HG03097 (cell line): ENCODE measurements at regions not wholly inside any gene's neighbourhood (a gene's known extent, or its start where the extent isn't known, plus 50 kb on each side); places are given as distances from the start of the nearest gene placed in this dataset.
"Not testable (repeated sequence)": the region's sequence is repeated elsewhere in the genome, so short reads cannot be mapped to it uniquely, and the experiment has no call there.

Experiments used
- ATAC-seq: cut with Tn5 transposase; IDR thresholded peaks from one replicate; pipeline ENCODE4 v1.9.1; 2021; ENCODE audit not compliant: unreplicated experiment, low FRiP score

DNA sequence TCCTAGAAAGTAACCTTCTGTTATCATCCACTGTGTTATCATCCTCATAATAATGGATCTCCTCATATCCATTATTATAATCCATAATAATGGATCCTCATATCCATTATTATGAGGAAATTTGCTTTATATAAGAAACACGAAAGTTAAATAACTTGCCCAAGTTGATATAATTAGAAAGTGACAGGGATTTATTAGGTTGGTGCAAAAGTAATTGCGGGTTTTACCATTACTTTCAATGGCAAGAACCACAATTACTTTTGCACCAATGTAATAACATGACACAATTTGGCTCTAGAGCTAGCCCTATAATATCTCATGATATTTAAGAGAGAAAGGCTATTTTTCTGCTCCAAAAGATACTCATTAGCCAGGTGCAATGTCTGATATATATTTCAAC lies 275.7 kb upstream of the STXBP5 start:
- no peak for ATAC-seq

DNA sequence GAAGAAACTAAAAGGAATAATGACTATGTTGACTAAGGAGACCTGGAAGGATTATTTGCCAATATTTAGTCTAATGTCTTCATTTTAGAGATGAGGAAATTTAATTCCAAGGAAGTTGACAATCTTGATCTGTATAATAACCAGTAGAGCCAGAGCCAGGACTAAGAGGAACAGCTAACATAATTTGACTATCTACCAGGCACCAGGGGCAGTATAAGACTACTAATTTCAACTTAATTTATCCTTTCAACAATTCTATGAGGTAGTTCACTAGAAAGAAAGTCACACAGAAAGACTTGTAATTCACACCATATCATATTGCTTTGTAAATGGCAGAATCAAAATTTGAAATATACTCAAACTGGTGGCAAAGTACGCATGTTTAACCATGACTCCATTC lies 273.0 kb upstream of the STXBP5 start:
- ATAC-seq = no peak

DNA sequence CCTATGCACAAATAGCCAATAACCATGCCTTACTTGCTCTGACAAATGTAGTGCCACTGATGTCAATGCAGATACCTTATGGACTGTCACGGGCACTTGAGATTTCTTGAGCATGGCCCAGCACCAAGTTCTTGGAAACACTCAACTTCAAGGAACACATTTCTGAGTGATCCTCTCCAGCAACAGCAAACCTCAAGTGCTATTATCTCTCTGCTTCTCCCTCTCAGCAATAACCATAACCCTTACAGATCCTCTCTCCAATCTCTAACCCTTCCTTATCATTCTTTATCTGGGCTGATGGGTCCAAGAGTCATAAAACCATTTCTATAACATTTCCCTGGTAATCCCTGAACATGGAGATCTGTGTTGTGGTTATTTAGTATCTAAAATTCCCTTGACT lies 266.9 kb upstream of the STXBP5 start:
- no peak for ATAC-seq

DNA sequence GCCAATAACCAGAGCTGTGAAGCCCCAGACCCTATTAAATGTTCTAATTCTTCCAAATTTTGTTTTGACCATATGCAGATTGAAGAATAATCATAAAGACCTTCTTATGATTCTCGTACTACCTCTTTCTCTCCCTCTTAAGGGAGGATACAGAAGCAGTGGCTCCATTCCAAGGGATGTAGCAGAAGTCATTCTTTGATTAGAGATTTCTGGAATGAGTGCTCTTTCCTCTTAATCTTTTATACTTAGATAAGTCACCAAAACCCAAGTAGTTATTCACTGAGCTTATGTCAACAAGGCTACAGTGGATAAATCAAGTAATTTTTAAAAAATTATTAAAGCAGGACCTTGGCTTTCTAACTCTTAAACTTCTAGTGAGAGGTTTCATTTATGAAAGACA lies 266.0 kb upstream of the STXBP5 start:
- ATAC-seq = no peak

DNA sequence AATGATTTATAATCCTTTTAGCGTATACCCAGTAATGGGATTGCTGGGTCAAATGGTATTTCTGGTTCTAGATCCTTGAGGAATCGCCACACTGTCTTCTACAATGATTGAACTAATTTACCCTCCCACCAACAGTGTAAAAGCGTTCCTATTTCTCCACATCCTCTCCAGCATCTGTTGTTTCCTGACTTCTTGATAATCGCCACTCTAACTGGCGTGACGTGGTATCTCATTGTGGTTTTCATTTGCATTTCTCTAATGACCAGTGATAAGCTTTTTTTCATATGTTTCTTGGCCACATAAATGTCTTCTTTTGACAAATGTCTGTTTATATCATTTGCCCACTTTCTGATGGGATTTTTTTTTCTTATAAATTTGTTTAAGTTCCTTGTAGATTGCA lies 264.8 kb upstream of the STXBP5 start:
- ATAC-seq = not testable (repeated sequence)

DNA sequence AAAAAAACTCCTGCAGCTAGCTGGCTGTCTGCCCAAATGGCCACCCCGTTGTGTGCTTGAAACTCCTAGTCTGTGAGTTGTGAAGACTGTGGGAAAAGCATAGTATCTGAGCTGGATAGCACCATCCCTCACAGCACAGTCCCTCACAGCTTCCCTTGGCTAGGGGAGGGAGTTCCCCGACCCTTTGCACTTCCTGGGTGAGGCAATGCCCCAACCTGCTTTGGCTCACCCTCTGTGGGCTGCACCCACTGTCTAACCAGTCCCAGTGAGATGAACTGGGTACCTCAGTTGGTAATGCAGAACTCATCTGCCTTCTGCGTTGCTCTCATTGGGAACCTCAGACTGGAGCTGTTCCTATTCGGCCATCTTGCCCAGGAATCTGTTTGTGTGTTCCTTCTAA lies 260.6 kb upstream of the STXBP5 start:
- no peak for ATAC-seq

DNA sequence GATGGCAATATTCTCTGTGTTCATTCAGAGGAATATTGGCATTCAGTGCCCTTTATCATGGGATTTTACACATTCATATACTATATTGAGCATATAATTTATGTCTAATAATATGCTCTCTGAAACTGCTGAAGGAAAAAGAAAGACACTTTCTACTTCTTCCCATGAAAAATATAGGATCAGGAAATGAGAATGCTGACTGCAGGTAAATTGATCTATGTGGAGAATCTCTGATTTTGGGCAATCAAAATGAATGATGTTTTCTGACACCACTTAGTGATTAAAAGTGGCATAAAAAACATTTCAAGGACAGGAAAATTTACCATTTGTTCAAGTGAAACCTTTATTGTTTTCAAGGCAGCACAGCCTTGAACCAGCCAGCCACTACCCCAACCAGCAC lies 260.1 kb upstream of the STXBP5 start:
- no peak for ATAC-seq

DNA sequence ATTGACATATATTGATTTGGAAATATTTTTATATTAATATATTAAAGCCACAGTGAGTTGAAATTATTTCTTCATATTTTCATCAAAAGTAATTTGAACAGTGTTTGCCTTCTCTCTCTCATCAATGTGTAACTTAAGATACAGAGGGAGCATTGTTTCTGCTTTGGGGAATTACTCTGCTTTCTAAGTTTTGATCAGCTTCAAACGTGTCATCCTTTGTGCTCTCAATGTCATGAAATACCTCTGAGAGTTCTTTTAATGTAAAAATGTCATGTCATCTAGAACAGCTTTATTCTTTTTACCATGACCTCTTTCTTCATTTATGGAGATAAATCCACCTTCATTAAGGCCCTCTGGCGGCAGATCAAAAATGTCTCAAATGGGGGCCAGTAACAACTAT lies 259.4 kb upstream of the STXBP5 start:
- no peak for ATAC-seq

DNA sequence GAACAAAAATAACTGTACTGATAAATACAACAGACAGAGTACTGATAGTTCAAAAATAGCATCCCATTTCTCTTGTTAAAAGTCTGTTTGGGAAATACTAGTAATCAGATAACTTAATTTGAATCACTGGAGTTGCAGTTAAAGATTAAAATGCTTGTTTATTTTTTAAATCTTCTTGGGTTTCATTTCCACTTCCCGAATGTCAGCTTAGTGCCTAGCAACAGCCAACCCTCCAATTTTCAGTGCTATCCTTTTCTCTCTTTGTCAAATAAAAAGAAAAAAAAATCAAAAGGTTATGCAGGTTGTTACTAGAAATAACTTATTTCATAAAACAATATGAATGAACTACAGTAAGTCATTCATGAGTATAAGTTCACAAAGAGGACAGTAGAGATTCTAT lies 257.7 kb upstream of the STXBP5 start:
- no peak for ATAC-seq

DNA sequence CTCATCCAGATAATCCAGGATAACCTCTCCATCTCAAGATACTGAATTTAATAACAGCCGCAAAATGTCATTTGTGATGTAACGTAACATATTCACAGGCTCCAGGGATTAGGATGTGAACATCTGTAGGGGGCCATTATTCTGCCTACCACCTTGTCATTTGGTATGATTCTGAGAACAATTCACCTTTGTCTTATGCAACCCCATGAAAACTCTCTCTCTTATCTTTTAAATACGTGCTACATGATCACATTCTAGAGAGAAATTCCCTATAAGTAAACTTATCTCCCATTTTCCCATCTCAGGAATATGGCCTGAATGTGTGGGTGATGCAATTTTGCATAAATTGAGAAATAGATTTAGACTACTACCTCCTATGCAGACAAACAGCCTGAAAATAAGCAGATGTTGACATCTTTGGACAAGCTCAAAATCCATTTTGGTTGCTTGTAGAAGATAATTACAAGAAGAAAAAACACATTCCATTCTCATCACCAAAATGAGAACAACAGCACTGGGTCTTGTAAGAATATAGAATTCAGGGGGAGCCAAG lies 255.4 kb upstream of the STXBP5 start:
- no peak for ATAC-seq

DNA sequence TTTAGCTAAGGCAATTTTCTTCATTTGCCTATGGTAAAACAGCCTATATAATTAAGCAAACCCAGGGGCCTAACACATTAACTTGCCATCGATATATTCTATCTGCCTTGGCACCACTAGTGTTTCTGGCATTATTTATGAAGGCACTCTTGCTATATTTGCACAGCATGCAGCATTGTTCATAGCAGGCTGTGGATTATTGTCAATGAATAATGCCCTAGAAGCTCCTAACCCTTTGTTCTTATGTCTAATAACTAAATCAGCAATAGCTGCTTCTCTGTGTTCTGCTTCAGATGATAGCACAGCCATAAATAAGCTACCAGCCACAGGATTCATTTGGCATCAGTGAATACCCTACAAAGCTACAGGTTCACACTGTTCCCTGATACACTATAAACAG lies 254.8 kb upstream of the STXBP5 start:
- ATAC-seq = no peak

DNA sequence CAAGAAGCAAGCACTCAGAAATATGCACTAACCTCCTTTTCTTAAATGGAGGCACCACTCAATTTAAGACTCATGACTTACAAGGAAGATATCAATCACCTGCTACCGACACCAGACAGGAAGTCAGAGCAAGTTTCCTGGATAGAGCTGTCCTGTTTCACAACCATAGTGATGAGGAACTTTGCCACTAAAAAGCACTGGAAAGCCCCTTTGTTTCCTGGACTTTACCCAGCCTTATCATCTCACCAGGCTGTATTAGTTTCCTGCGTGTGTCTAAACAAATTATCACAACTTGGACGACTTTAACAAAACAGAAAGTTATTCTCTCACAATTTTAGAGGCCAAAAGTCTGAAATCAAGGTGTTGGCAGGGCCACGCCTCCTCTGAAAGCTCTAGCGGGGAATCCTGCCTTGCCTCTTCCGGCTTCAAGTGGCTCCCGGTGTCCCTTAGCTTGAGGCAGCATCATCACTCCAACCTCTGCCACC lies 253.8 kb upstream of the STXBP5 start:
- ATAC-seq = no peak

DNA sequence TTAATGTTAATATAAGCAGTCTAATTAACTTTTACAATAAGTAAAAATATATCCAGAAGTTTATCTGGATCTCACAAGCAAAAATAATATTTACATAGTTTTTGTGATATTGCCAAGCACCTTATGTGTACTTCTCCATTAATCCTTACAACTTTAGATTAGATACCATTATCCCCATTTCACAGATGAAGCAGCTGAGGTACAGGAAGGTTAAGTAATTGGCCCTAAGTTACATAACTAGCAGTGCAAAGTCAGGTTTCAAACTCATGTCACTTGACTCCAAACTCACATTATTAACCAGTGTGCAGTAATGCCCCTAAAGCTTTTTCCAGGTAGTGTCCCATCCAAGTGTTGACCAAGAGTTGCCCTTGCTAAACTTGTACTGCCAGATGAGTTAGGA lies 248.6 kb upstream of the STXBP5 start:
- ATAC-seq = no peak

DNA sequence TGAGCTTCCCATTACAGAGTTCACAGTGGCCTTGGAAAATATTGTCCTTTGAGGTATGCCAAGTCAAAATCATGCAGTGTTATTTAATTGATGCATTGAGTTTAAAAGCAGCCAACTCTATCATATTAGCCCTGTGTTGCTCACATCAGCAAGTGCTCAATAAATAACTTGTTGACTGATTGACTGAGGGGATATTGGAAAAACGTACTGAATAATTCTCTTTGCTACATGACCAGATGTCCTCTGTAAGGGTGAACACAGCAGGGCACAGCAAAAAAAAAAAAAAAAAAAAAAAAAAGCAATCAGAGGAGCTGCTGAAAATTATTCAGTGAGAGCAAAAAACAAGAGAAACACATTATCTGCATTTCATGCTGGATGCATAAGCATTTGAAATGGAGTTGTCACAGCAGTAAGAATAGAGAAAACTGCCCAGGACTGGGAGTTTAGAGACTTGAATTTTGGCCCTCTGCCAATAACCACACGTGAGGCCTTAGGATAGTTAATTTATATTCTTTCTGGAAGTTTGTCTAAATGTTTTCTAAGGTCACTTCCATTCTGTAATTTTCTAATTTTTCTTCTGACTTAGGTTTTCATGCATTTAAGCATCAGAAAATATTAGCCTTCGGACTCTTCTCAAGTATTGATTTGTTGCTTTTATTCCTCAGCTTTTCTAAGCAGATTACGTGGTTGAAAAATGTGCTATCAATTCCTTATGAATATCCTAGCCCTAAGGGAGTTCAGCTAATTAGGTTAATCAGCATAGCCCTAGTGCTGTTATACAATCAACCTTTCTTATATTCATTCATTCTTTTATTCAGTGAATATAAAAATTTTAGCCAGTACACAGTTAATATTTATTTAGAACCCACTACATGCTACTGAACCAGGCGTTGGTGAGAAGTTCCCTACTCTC lies 246.8 kb upstream of the STXBP5 start:
- no peak for ATAC-seq

DNA sequence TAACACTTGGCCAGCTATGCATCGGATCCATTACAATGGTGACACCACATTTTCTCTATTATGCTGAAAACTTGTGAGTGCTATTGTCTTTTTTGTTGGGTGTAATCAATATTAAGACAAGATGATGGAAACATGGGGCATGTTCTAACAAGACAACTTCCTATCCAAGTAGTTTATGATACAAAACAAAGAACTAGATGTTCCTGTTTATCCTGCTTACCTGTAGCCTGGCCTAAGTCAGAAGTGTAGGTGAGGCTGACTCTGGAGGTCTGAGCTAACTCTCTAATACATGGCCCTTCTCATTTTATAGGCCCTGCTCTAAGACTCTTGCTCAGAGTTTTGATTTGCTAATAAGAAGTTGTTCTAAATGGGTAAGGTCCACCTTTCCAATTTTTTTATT lies 242.4 kb upstream of the STXBP5 start:
- no peak for ATAC-seq

DNA sequence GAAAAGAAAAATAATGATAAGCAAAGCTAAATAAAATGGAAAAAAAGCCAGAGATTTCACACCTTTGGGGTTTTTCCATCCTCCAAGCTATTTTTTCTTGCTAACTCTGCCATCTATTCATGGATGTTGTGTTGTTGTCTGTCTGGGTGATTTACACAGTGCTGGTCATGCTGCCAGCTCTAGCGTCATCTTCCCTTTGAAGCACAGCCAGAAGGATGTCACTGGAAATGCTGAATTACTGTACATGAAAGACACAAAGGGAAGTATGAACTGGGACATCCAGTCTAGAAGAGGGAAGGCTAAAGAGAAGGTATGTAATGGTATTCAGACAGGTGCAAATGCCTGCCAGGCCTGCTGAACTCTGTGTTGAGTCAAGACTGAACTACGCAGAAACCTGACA lies 241.9 kb upstream of the STXBP5 start:
- ATAC-seq = no peak

DNA sequence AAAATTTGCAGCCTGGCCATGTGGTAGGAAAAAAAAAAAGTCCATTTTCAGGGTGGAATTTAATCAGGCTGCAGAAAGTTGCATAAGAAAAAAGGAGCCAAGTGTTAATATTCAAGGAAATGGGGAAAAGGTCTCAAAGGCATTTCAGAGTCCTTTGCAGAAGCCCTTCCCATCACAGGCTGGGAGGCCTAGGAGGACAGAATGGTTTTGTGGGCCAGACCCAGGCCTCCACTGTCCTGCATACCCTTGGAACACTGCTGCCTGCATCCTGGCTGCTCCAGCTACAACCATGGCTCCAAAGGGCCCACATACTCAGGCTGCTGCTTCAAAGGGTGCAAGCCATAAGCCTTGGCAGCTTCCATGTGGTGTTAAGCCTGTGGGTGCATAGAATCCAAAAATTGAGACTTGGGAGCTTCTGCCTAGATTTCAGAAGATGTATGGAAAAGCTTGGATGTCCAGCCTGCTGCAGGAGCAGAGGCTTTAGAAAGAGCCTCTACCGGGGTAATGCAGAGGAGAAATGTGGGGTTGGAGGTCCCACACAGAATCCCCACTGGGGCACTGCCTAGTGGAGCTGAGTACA lies 239.0 kb upstream of the STXBP5 start:
- no peak for ATAC-seq

DNA sequence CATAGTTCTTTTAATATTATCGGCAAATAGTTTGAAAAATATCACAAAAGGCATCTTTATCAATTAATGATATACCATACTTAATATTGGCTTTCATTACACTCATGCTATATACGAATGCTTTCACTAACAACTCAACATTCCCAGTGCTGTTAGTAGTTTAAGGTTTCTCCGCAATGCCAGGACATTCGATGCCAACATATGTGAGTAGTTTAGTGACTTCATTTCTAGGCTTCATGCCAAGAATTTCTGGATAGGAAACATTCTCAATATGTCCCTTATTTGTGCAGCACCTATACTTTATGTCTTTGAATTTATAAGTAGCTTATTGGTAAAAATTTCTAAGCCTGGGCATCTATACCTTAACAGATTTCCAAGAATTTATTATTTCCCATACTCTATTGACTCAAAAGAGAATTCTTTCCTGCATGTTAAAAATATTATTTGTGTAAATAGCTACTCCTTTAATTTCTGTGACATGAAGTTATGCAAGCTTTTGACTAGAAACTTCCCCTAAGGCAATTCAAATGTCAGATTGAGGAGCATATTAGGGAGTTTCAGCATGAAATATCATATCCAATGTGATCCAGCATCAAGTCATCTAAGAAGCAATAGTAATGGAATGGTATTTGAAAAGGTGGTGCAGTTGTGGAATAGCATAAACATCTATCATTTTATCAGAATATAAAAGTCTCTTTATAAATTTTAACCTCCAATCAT lies 236.0 kb upstream of the STXBP5 start:
- no peak for ATAC-seq

DNA sequence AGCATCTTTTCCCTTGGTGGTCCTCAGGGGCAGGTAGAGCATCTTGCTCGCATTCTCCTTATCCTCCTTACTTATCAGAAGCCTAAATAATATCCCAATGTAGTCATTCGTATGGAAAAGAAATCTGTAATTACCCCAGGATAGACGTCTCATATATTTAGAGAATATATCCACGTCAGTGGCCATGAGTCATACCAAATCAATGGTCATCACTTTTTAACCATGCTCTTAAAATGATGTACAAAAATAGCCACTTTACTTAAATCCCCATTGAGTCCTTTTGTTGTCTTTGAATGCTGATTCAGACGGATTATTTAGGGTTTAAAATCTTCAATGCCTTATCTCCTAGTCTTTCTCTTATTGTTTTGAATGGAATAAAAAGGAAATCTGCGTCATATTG lies 231.7 kb upstream of the STXBP5 start:
- ATAC-seq = no peak

DNA sequence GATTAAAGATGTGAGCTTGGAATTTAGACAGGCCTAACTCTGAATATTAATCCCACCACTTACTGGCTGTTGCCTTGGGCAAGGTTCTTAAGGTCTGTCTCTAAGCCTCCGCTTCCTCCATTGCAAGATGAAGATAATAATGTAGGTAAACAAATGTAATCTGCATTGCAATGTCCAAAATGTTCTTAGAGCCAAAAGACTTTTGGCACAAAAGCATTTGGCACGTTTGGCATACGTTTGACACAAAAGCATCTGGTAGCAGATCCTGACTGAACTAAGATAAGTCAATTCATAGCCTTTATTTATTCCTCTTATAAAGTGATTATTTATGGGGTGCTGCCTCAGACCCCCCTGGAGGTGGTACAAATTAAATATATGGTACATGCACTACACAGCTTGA lies 229.9 kb upstream of the STXBP5 start:
- ATAC-seq = no peak

DNA sequence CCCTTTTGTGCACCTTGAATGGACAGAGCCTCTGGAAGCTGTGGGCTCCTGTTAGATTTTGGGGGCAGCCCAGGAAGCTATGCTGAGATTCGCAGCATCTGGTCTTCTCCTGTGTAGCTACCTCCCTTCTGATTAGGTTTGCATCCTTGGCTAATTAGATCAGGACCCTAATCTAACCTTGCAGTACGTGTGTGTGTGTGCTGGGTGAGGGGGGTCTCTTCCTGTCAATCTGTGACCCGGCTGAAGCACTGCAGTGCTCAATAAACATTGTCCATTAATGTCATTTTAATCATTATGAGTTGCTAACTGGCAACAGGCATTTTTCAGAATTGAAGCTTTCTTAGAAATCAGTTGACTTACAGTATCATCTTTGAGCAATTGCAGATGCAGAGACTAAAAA lies 229.1 kb upstream of the STXBP5 start:
- ATAC-seq = no peak
